ENCODE measurements at regions not wholly inside any gene's neighbourhood (a gene's known extent, or its start where the extent isn't known, plus 50 kb on each side); places are given as distances from the start of the nearest gene placed in this dataset.

- no peak for TF ChIP-seq CTCF (conservative IDR thresholded peaks at IDR 0.05; ENCODE audit: low read depth, low read length)
- no peak overlapping the region for H2AFZ ChIP-seq (ENCODE audit: low read depth)
- no peak overlapping the region for H3K4me2 ChIP-seq
- H4K20me1 ChIP-seq (ENCODE audit: insufficient read depth): no peaks in the 10 kb centered on the region
- H3K4me3 ChIP-seq (IDR thresholded peaks at IDR 0.05; ENCODE audit: insufficient read depth, low read depth, low read length): no peak overlapping the region
- H3K27me3 ChIP-seq (ENCODE audit: insufficient read depth, low read depth): peaks cover 9% of the 10 kb centered on the region; the same call in 1 of the 2 replicates
- H3K36me3 ChIP-seq (ENCODE audit: insufficient read depth): no peaks in the 10 kb centered on the region
- H3K27ac ChIP-seq: no peak overlapping the region
- no peaks in the 10 kb centered on the region for H3K4me1 ChIP-seq (ENCODE audit: low read depth, poor library complexity, severe bottlenecking)
- no peak overlapping the region for H3K9ac ChIP-seq
- no peaks in the 10 kb centered on the region for H3K79me2 ChIP-seq (ENCODE audit: insufficient read depth, low read depth)
Measured at GRCh38 chr1:29504709-29505410, 268.5 kb downstream of the PTPRU start.

DNA sequence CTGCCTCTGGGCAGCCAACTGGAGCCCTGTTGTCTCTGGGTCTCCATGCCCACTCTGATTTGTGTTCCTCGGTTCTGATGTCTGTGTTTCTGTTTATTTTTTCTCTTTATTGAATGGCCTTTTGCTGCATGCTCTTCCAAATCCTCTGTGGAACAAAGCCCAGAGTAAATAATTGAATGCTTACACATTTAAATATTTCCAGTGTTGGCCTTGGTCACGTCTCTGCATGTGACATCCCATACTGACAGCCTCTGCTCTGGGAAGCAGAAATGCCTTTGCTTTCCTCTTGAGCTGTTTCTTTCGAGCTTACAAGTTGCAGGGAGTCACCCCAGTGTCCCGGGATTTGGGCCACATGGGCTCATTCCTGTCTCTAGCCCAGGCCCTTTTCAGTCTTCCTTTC is 267.9 kb downstream of the PTPRU start:
- Histone ChIP-seq H3K4me1 (ENCODE audit: low read depth, poor library complexity, severe bottlenecking) (no peaks in the 10 kb centered on the region), H3K27ac (no peak overlapping the region), H2AFZ (ENCODE audit: low read depth) (no peak overlapping the region), H3K9ac (no peak overlapping the region), H3K27me3 (ENCODE audit: insufficient read depth, low read depth) (peaks cover 14% of the 10 kb centered on the region; the same call in 1 of the 2 replicates), H3K79me2 (ENCODE audit: insufficient read depth, low read depth) (no peaks in the 10 kb centered on the region), H3K4me2 (no peak overlapping the region), H3K4me3 (IDR thresholded peaks at IDR 0.05; ENCODE audit: insufficient read depth, low read depth, low read length) (no peak overlapping the region), H4K20me1 (ENCODE audit: insufficient read depth) (no peaks in the 10 kb centered on the region), H3K36me3 (ENCODE audit: insufficient read depth) (no peaks in the 10 kb centered on the region)
- TF ChIP-seq CTCF (conservative IDR thresholded peaks at IDR 0.05; ENCODE audit: low read depth, low read length): no peak

DNA sequence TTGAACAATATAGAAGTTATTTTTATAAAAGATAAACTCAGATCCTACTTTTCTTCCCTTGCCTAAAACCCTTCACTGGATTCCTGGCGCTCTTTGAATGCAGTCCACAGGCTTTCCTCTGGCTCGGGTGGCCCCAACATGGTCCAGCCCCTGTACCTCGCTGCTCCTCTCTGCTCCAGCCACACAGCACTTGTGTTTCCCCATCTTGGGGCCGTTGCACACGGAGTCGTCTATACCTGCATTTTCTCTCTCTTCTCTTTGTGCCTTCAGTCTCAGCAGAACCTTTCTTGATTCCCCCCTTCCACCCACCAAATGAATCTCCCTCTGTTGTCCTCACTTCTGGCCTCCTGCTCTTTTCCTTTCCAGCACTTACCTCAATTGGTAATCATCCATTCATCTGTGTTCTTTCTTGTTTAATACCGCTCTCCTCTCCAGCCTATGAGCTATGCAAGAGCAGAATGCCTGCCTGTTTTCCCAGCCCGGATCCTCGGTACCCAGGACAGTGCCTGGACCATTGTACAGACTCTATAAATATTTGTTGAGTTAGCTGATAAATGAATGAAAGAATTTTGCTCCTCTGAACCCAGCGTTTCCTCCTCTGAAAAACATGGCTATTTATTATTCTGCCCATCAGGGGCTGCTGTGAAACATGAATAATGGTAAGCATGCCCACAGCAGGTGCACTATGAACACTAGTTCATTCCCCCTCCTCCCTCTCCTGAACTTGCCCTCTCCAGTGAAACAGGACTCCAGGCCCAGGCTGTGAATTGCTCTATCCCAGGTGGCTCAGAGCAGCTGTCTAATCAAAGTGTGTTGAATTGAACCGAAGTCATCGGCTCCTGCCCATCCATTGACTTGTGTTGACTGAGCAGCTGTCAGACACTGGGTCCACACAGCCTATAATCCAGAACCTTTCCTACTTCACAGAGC is 266.9 kb downstream of the PTPRU start:
- no peaks in the 10 kb centered on the region for H4K20me1 ChIP-seq (ENCODE audit: insufficient read depth)
- H3K79me2 ChIP-seq (ENCODE audit: insufficient read depth, low read depth): no peaks in the 10 kb centered on the region
- peaks cover 18% of the 10 kb centered on the region; the same call in 1 of the 2 replicates for H3K27me3 ChIP-seq (ENCODE audit: insufficient read depth, low read depth)
- H3K4me1 ChIP-seq (ENCODE audit: low read depth, poor library complexity, severe bottlenecking): no peaks in the 10 kb centered on the region
- no peak overlapping the region for H3K9ac ChIP-seq
- no peak overlapping the region for H3K4me3 ChIP-seq (IDR thresholded peaks at IDR 0.05; ENCODE audit: insufficient read depth, low read depth, low read length)
- H3K4me2 ChIP-seq: no peak overlapping the region
- H3K36me3 ChIP-seq (ENCODE audit: insufficient read depth): no peaks in the 10 kb centered on the region
- no peak for TF ChIP-seq CTCF (conservative IDR thresholded peaks at IDR 0.05; ENCODE audit: low read depth, low read length)
- H2AFZ ChIP-seq (ENCODE audit: low read depth): no peak overlapping the region
- H3K27ac ChIP-seq: no peak overlapping the region

GRCh38 chr1:29502225-29502910 is 266.0 kb downstream of the PTPRU start:
- no peak overlapping the region for H3K4me2 ChIP-seq
- H3K79me2 ChIP-seq (ENCODE audit: insufficient read depth, low read depth): no peaks in the 10 kb centered on the region
- no peak overlapping the region for H2AFZ ChIP-seq (ENCODE audit: low read depth)
- no peak overlapping the region for H3K9ac ChIP-seq
- no peaks in the 10 kb centered on the region for H3K36me3 ChIP-seq (ENCODE audit: insufficient read depth)
- no peak overlapping the region for H3K27ac ChIP-seq
- no peaks in the 10 kb centered on the region for H4K20me1 ChIP-seq (ENCODE audit: insufficient read depth)
- no peak overlapping the region for H3K4me3 ChIP-seq (IDR thresholded peaks at IDR 0.05; ENCODE audit: insufficient read depth, low read depth, low read length)
- no peaks in the 10 kb centered on the region for H3K4me1 ChIP-seq (ENCODE audit: low read depth, poor library complexity, severe bottlenecking)
- TF ChIP-seq CTCF (conservative IDR thresholded peaks at IDR 0.05; ENCODE audit: low read depth, low read length): no peak
- H3K27me3 ChIP-seq (ENCODE audit: insufficient read depth, low read depth): peaks cover 18% of the 10 kb centered on the region; the same call in 1 of the 2 replicates

Data from KMS-11 (cell line).